Skeletal muscle satellite cell (primary cell): ENCODE measurements at regions not wholly inside any gene's neighbourhood (a gene's known extent, or its start where the extent isn't known, plus 50 kb on each side); places are given as distances from the start of the nearest gene placed in this dataset.
"Not testable (repeated sequence)": the region's sequence is repeated elsewhere in the genome, so short reads cannot be mapped to it uniquely, and the experiment has no call there.

Source experiments
- H3K27me3 ChIP-seq: 2 replicates; pipeline ENCODE4 v1.7.0; 2013; ENCODE audit warnings: low read length; ENCODE audit not compliant: control insufficient read depth, insufficient read depth
- H3K36me3 ChIP-seq: 2 replicates; pipeline ENCODE4 v1.7.0; 2013; ENCODE audit warnings: mild to moderate bottlenecking, control low read depth, low read length; ENCODE audit not compliant: insufficient read depth
- H3K4me1 ChIP-seq: 2 replicates; pipeline ENCODE4 v1.7.0; 2013; ENCODE audit warnings: low read length; ENCODE audit not compliant: control insufficient read depth, insufficient read depth
- H3K4me2 ChIP-seq: 2 replicates; pipeline ENCODE4 v1.7.0; 2013; ENCODE audit warnings: mild to moderate bottlenecking, low read length
- H3K4me3 ChIP-seq: 2 replicates; pipeline ENCODE4 v1.7.0; 2013; ENCODE audit warnings: low read length
- H3K9ac ChIP-seq: 2 replicates; pipeline ENCODE4 v1.7.0; 2013; ENCODE audit warnings: mild to moderate bottlenecking, low read depth, low read length, moderate library complexity
- H3K9me3 ChIP-seq: replicated peaks from 2 replicates; pipeline ENCODE4 v1.7.0; 2013; ENCODE audit warnings: mild to moderate bottlenecking, control low read depth, low read length

DNA sequence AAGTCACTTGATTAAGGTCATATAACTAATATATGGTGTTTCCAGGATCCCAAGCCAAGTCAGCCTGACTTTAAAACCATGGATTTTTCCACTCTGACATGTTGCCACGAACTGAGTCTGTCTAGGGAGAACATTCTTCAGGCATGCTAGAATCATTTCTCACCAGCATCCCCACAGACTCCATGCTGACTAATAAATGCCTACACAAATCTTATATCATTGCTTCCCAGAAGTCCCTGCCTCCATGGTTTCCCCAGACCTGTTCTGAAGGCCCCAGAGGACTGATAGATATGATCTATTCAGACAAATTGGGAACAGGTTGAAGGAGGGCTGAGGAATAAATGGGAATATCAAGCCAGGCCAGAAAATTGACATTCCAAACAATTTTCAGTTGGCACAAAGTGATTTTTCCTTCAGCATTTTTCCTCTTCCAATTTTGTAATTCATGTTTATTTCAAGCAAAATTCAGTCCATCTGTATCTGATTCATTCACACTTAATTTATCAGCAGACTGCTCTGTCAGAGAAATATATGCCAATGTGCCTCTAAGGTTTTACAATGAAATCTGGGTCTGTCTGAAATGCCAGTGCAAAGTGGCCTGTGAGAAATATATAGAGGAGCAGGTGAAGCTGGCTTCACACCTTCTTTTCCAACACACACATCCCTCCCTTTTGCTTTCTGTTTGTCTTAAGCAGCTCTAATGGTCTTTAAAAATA, 413.6 kb upstream of the TNC start:
- Histone ChIP-seq H3K4me1 (no peaks in the 10 kb centered on the region), H3K9ac (no peak overlapping the region), H3K4me3 (no peak overlapping the region), H3K36me3 (no peaks in the 10 kb centered on the region), H3K4me2 (no peak overlapping the region), H3K9me3 (no peaks in the 10 kb centered on the region), H3K27me3 (peaks cover 5% of the 10 kb centered on the region)

DNA sequence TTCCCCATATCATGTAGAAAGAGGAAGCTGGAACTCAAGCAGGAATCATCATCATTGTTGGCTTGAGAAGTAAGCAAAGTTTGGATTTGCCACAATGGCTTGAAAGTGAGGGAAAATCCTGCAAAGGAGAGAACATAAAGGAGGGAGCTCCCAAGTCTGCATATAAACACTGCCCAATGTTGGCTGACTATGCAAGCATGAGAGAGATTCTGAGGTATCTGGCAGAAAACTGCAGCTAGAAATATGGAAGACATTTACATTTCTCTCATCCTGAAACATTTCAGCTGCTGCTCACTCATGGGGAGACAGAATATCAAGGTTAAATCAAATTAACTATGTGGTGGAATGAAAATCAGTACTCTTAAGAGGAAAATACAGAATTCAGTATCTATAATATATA, 415.6 kb upstream of the TNC start:
- peaks cover 5% of the 10 kb centered on the region for H3K27me3 ChIP-seq
- no peaks in the 10 kb centered on the region for H3K4me1 ChIP-seq
- H3K4me3 ChIP-seq: no peak overlapping the region
- no peak overlapping the region for H3K4me2 ChIP-seq
- no peak overlapping the region for H3K9ac ChIP-seq
- no peaks in the 10 kb centered on the region for H3K36me3 ChIP-seq
- H3K9me3 ChIP-seq: no peaks in the 10 kb centered on the region

DNA sequence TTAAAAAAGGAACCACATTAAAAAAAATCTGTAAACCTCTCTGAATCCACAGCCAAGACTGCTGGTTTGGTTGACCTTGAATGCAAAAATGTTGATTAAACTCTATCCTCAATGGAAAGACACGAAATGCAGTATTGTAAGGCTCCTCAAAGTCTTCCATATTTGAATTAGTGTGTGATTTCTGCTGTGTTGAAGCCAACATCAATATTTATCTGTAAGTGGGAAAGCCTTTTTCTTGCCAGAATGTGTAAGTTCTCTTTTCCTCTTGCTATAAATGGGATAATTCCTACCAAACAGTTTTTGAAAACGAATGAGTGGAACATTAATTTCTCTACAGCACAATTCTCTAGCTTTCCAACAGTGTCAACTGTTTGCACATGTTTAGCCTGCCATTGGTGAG, 422.1 kb upstream of the TNC start:
- H3K4me3 ChIP-seq: no peak overlapping the region
- H3K9ac ChIP-seq: no peak overlapping the region
- H3K27me3 ChIP-seq: peaks cover 14% of the 10 kb centered on the region
- H3K9me3 ChIP-seq: no peaks in the 10 kb centered on the region
- no peak overlapping the region for H3K4me2 ChIP-seq
- H3K4me1 ChIP-seq: no peaks in the 10 kb centered on the region
- no peaks in the 10 kb centered on the region for H3K36me3 ChIP-seq

DNA sequence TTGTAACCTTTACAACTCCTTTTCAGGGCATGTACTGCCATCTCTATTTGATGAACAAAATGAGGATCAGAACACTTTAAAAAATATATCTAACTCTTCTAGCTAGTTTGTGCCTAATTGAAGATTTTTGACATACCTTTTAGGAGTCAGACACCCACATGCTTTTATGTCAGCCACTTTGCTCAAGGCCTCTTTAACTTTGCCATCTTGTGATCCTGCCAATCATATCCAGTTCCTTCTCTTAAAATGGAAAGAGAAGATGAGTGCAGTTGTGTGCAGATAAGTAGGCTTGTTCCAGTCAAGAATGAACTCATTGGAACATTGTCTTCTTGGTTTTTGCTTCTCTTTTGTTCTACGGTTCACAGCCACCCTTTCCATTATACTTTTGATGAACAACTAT, 425.6 kb upstream of the TNC start:
- H3K4me2 ChIP-seq: no peak overlapping the region
- H3K9me3 ChIP-seq: no peaks in the 10 kb centered on the region
- H3K36me3 ChIP-seq: no peaks in the 10 kb centered on the region
- no peak overlapping the region for H3K9ac ChIP-seq
- no peak overlapping the region for H3K4me3 ChIP-seq
- H3K4me1 ChIP-seq: no peaks in the 10 kb centered on the region
- H3K27me3 ChIP-seq: peaks cover 11% of the 10 kb centered on the region

DNA sequence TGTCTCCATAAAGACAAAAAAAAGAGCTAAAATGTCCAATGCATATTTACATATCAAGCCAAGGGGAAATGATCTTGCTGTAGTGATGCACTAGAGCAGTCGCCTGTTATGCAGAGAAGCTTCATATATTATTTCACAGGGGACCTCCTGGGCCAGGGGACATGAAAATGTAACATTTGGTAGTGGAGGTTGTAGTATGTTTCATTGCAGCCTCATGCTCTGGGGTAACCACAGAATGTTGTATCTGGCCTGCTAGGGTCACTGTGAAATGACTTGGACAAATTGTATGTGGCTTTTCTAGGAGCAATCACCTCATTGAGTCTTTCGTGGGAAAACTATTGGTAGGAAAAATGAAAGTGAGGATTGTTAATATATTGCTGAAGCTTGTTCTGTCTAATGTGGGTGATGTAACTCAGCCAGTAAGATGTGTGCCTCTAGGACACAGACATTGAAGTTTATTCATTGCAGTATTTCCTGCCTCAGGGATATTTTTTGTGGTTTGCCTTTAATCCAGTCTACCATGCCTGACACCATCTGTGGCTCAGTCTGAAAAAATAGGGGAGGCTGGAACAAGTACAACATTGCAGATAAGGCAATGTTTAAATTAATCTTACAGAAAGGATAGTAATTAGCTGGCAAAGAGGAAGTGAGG, 430.8 kb upstream of the TNC start:
- Histone ChIP-seq H3K4me3 (no peak overlapping the region), H3K9ac (no peak overlapping the region), H3K4me2 (no peak overlapping the region), H3K36me3 (no peaks in the 10 kb centered on the region), H3K4me1 (no peaks in the 10 kb centered on the region), H3K9me3 (no peaks in the 10 kb centered on the region), H3K27me3 (peaks cover 22% of the 10 kb centered on the region)

DNA sequence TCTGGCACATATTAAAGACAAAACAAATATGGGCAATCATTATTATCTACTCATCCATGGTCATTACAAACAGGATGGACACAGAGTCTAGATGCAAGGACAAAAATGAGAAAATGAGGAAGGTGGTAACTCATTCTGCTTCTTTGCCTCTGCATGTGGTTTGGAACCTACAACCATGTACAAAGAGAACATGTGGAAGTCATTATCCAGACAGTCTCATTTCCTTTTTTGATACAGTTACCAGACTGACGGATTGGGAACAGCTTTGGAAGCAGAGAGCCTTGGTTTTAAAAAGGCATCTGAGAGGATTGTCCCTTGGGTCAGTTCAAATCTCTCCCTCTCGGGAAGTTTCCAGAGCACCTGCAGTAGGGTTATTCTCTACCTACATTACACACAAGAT, 433.4 kb upstream of the TNC start:
- Histone ChIP-seq H3K9me3 (peaks cover 3% of the 10 kb centered on the region), H3K9ac (no peak overlapping the region), H3K4me3 (no peak overlapping the region), H3K27me3 (peaks cover 20% of the 10 kb centered on the region), H3K36me3 (no peaks in the 10 kb centered on the region), H3K4me2 (no peak overlapping the region), H3K4me1 (no peaks in the 10 kb centered on the region)

DNA sequence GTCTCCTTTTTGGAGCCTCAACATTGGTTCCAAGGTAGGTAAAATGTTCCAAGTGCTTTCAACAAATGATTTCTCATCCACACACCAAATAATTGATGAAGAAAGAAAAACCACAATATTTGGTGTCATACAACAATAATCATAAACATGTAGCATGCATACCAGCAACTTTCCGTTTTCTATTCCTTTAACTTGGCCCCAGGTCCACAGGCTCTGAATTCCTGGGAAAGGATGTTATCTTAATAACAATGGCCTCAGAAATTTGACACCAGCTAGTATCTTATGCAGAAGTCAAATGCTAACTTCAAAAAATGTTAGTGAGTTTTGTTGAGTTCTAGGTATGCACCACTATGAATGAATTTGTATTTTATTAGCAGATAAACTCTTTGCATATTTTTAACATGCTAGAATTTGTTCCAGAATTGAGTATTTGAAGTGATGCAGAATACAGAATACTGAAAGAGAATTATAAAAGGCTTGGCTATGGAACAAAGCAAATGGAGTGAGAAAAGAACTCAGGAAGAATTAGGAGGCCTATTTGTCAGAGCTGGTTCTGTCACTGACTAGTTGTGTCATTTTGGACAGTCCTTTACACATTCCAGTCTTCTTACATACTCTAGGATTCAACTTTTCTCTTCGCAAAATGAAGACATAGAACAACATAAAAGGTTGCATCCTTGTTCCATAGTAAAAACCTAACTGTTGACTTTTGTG, 435.3 kb upstream of the TNC start:
- Histone ChIP-seq H3K36me3 (no peaks in the 10 kb centered on the region), H3K9me3 (peaks cover 4% of the 10 kb centered on the region), H3K4me3 (no peak overlapping the region), H3K27me3 (peaks cover 17% of the 10 kb centered on the region), H3K9ac (no peak overlapping the region), H3K4me2 (no peak overlapping the region), H3K4me1 (no peaks in the 10 kb centered on the region)

DNA sequence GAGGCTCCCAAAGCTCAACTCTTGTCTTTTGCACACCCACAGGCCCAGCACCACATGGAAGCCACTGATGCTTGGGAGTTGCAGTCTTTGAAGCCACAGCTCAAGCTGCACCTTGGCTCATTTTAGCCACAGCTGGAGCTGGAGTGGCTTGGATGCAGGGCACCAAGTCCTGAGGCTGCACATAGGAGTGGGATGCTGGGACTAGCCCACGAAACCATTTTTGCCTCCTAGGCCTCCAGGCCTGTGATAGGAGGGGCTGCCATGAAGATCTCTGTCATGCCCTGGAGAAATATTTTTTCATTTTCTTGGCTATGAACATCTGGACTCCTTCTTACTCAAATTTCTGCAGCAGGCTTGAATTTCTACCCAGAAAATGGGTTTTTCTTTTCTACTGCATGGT, 438.5 kb upstream of the TNC start:
- Histone ChIP-seq H3K4me3 (no peak overlapping the region), H3K9ac (no peak overlapping the region), H3K4me2 (no peak overlapping the region), H3K4me1 (no peaks in the 10 kb centered on the region), H3K9me3 (peaks cover 4% of the 10 kb centered on the region), H3K27me3 (peaks cover 5% of the 10 kb centered on the region), H3K36me3 (no peaks in the 10 kb centered on the region)

DNA sequence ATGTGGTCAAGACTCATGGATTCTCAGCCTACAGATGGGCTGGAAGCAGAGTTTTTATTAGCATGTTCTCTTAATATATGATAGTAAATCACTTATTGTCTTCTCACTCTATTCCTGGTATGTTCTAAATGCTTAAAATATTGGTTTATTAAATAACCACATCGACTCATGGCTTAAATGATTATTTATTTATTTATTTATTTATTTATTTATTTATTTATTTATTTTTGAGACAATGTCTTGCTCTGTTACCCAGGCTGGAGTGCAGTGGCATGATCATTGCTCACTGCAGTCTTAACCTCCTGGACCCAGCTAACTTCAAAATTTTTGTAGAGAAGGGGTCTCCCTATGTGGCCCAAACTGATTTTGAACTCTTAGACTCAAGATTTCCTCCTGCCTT, 457.2 kb upstream of the TNC start:
- Histone ChIP-seq H3K4me3 (no peak overlapping the region), H3K4me1 (no peaks in the 10 kb centered on the region), H3K4me2 (no peak overlapping the region), H3K36me3 (no peaks in the 10 kb centered on the region), H3K27me3 (no peaks in the 10 kb centered on the region), H3K9me3 (no peaks in the 10 kb centered on the region), H3K9ac (no peak overlapping the region)

DNA sequence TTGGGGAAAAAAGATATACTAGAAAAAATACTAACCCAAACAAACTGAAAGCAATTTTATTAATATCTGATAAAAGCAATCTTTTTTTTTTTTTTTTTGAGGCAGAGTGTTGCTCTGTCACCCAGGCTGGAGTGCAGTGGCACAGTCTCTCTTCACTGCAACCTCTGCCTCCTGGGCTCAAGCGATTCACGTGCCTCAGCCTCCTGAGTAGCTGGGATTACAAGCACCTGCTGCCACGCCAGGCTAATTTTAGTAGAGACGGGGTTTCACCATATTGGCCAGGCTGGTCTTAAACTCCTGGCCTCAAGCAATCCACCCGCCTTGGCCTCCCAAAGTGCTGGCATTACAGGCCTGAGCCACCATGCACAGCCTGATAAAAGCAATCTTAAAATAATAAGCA, 467.5 kb upstream of the TNC start:
- H3K4me1 ChIP-seq: peaks cover 14% of the 10 kb centered on the region
- not testable (repeated sequence) for H3K9ac ChIP-seq, H3K4me3 ChIP-seq, H3K36me3 ChIP-seq, H3K27me3 ChIP-seq, H3K9me3 ChIP-seq, H3K4me2 ChIP-seq

DNA sequence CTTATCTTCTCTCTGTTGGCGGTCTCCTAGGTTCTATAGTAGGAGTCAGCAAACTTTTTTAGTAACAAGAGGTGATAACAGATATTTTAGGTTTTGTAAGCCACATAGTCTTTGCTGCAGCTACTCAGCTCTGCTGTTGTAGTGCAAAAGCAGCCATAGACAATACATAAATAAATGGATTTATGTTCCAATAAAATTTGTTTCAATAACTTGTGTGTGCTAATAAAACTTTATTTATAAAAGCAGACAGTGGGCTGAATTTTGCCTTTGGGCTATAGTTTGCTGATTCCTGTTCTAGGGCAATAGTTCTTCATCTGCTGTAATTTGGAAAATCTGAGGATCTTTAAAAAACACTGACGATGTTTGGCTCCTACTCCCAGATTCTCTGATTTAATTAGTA, 469.4 kb upstream of the TNC start:
- H3K9me3 ChIP-seq: no peaks in the 10 kb centered on the region
- H3K27me3 ChIP-seq: no peaks in the 10 kb centered on the region
- H3K4me3 ChIP-seq: no peak overlapping the region
- no peak overlapping the region for H3K9ac ChIP-seq
- no peak overlapping the region for H3K4me2 ChIP-seq
- no peaks in the 10 kb centered on the region for H3K36me3 ChIP-seq
- H3K4me1 ChIP-seq: peaks cover 27% of the 10 kb centered on the region
